Endodermal cell (in vitro differentiated cells): ENCODE measurements at regions not wholly inside any gene's neighbourhood (a gene's known extent, or its start where the extent isn't known, plus 50 kb on each side); places are given as distances from the start of the nearest gene placed in this dataset.

Source experiments
- DNase-seq: peaks from one replicate; pipeline ENCODE4 v3.0.0-alpha.2; 2017
- H3K27ac ChIP-seq: 2 replicates; pipeline ENCODE4 v1.5.1; 2013; ENCODE audit warnings: mild to moderate bottlenecking, low read depth, low read length, moderate library complexity
- H3K27me3 ChIP-seq: 2 replicates; pipeline ENCODE4 v1.6.1; 2013; ENCODE audit warnings: mild to moderate bottlenecking, low read length, moderate library complexity; ENCODE audit not compliant: insufficient read depth, control insufficient read depth, poor library complexity, severe bottlenecking
- H3K36me3 ChIP-seq: 2 replicates; pipeline ENCODE4 v1.7.0; 2013; ENCODE audit warnings: mild to moderate bottlenecking, low read length, moderate library complexity; ENCODE audit not compliant: control insufficient read depth, insufficient read depth
- H3K4me1 ChIP-seq: one replicate; pipeline ENCODE4 v1.7.0; 2013; ENCODE audit warnings: low read length; ENCODE audit not compliant: control insufficient read depth, insufficient read depth
- H3K4me3 ChIP-seq: 2 replicates; pipeline ENCODE4 v1.5.1; 2013; ENCODE audit warnings: mild to moderate bottlenecking, low read length, moderate library complexity
- H3K9ac ChIP-seq: 2 replicates; pipeline ENCODE4 v1.6.1; 2013; ENCODE audit warnings: mild to moderate bottlenecking, low read length, moderate library complexity; ENCODE audit not compliant: poor library complexity, severe bottlenecking; ENCODE audit errors: extremely low read depth
- H3K9me3 ChIP-seq: 2 replicates; pipeline ENCODE4 v1.6.1; 2013; ENCODE audit warnings: mild to moderate bottlenecking, low read length, moderate library complexity; ENCODE audit not compliant: control insufficient read depth
- H3K27ac Mint-ChIP-seq: 2 replicates; pipeline ENCODE4 v1.8.0; 2020; ENCODE audit warnings: mixed read lengths
- H3K27me3 Mint-ChIP-seq: 2 replicates; pipeline ENCODE4 v1.8.0; 2021; ENCODE audit warnings: mild to moderate bottlenecking, mixed read lengths; ENCODE audit not compliant: insufficient read depth
- H3K36me3 Mint-ChIP-seq: 2 replicates; pipeline ENCODE4 v1.8.0; 2020; ENCODE audit warnings: low read depth, mixed read lengths
- H3K4me1 Mint-ChIP-seq: 2 replicates; pipeline ENCODE4 v1.8.0; 2020; ENCODE audit warnings: mixed read lengths
- H3K4me3 Mint-ChIP-seq: 2 replicates; pipeline ENCODE4 v1.8.0; 2020; ENCODE audit warnings: mild to moderate bottlenecking, moderate library complexity, mixed read lengths
- H3K9me3 Mint-ChIP-seq: 2 replicates; pipeline ENCODE4 v1.8.0; 2020; ENCODE audit warnings: mild to moderate bottlenecking, mixed read lengths
- CTCF ChIP-seq: fragments of 200-600 bp; sonication (generic); conservative IDR thresholded peaks from 2 replicates; pipeline ENCODE4 v1.5.0; 2021; ENCODE audit warnings: antibody characterized with exemption, mild to moderate bottlenecking
- WGBS, 2 experiments: methylation state at CpG; one replicate each; pipeline versions ENCODE4 v1.1.5 to v1.1.7; 2013; ENCODE audit warnings: missing lambda C conversion rate in 2 of 2, mixed read lengths in 1 of 2; ENCODE audit not compliant: insufficient coverage in 1 of 2, insufficient read length in 1 of 2; 5-methylcytosine and 5-hydroxymethylcytosine counted together

GRCh38 chr2:239671916-239672849 is 271.4 kb upstream of the HDAC4 start:
- Histone ChIP-seq H3K27ac (no peak overlapping the region), H3K4me1 (no peaks in the 10 kb centered on the region), H3K36me3 (no peaks in the 10 kb centered on the region), H3K27me3 (no peaks in the 10 kb centered on the region), H3K9ac (no peak overlapping the region), H3K9me3 (no peaks in the 10 kb centered on the region), H3K4me3 (no peak overlapping the region)
- no peak overlapping the region for H3K4me3 Mint-ChIP-seq
- 86 to 88% methylated on average over 11 to 18 of the region's 18 CpGs for WGBS, 2 experiments
- H3K9me3 Mint-ChIP-seq: no peaks in the 10 kb centered on the region
- DNase-seq: no peak
- no peak overlapping the region for H3K27ac Mint-ChIP-seq
- no peaks in the 10 kb centered on the region for H3K27me3 Mint-ChIP-seq
- no peaks in the 10 kb centered on the region for H3K36me3 Mint-ChIP-seq
- TF ChIP-seq CTCF: no peak
- no peaks in the 10 kb centered on the region for H3K4me1 Mint-ChIP-seq

GRCh38 chr2:239671471-239671870 is 270.7 kb upstream of the HDAC4 start:
- WGBS, 2 experiments: 91 to 100% methylated on average over 1 to 10 of the region's 10 CpGs
- DNase-seq: no peak
- Mint-ChIP-seq H3K36me3 (no peaks in the 10 kb centered on the region), H3K9me3 (no peaks in the 10 kb centered on the region), H3K4me3 (no peak overlapping the region), H3K4me1 (no peaks in the 10 kb centered on the region), H3K27ac (no peak overlapping the region), H3K27me3 (no peaks in the 10 kb centered on the region)
- TF ChIP-seq CTCF: no peak
- no peaks in the 10 kb centered on the region for H3K9me3 ChIP-seq
- no peak overlapping the region for H3K9ac ChIP-seq
- H3K27me3 ChIP-seq: no peaks in the 10 kb centered on the region
- H3K36me3 ChIP-seq: no peaks in the 10 kb centered on the region
- no peaks in the 10 kb centered on the region for H3K4me1 ChIP-seq
- no peak overlapping the region for H3K27ac ChIP-seq
- no peak overlapping the region for H3K4me3 ChIP-seq

- no peaks in the 10 kb centered on the region for H3K36me3 Mint-ChIP-seq
- H3K27ac Mint-ChIP-seq: no peak overlapping the region
- no peaks in the 10 kb centered on the region for H3K4me1 Mint-ChIP-seq
- H3K27ac ChIP-seq: no peak overlapping the region
- H3K9me3 Mint-ChIP-seq: no peaks in the 10 kb centered on the region
- DNase-seq: no peak
- H3K36me3 ChIP-seq: no peaks in the 10 kb centered on the region
- no peak overlapping the region for H3K4me3 Mint-ChIP-seq
- H3K4me3 ChIP-seq: no peak overlapping the region
- 85 to 93% methylated on average over 5 to 7 of the region's 7 CpGs for WGBS, 2 experiments
- no peaks in the 10 kb centered on the region for H3K9me3 ChIP-seq
- no peaks in the 10 kb centered on the region for H3K27me3 ChIP-seq
- TF ChIP-seq CTCF: no peak
- no peaks in the 10 kb centered on the region for H3K27me3 Mint-ChIP-seq
- no peaks in the 10 kb centered on the region for H3K4me1 ChIP-seq
- no peak overlapping the region for H3K9ac ChIP-seq
Observed at GRCh38 chr2:239670463-239671120, 269.8 kb upstream of the HDAC4 start.
